NCI-H1092 (cell line): ENCODE measurements at regions not wholly inside any gene's neighbourhood (a gene's known extent, or its start where the extent isn't known, plus 50 kb on each side); places are given as distances from the start of the nearest gene placed in this dataset.
"Not testable (repeated sequence)": the region's sequence is repeated elsewhere in the genome, so short reads cannot be mapped to it uniquely, and the experiment has no call there.

Experiments
- DNase-seq: peaks from one replicate; lab custom pipeline; 2025; lab: John Stamatoyannopoulos, UW

GRCh38 chr10:65350611-65351010 lies 1575.2 kb upstream of the LRRTM3 start:
- no peak for DNase-seq

- no peak for DNase-seq
These were observed 1570.6 kb upstream of the LRRTM3 start for GRCh38 chr10:65355141-65355680.

GRCh38 chr10:65358565-65358964 lies 1567.3 kb upstream of the LRRTM3 start:
- no peak for DNase-seq

DNA sequence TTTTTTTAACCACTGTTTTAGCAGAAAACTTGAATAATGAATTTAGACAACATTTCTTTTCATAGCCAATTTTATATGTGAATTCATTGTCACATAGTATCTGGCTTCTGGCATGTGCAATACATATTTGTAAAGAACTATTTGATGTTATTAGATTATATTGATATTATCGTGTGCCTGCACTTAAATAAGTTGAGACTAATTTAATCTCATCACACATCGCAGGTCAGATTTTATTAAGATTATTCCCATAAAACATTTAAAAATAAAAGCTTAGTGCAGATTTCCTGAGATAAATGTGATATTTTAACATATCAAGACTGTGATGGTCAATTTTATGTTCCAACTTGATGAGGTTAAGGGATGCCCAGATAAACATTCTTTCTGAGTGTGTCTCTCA lies 1565.3 kb upstream of the LRRTM3 start:
- DNase-seq, result no peak

DNA sequence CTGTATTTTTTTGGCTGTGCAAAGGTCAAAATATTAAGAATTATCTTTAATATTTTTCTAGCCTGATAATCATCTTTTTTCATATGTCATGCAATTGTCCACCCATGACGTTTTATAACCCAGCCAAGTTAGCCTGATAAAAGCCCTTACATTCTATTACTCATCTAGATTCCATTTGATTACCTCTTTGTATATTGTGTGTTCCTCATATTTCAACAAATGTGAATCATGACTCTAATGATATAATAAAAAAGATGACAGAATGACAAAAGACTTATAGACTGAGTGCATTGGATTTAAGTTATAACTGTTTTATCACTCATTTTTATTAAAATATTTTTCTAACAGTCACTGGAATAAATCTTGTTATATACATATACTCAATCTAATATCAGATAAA lies 1560.0 kb upstream of the LRRTM3 start:
- no peak for DNase-seq

DNA sequence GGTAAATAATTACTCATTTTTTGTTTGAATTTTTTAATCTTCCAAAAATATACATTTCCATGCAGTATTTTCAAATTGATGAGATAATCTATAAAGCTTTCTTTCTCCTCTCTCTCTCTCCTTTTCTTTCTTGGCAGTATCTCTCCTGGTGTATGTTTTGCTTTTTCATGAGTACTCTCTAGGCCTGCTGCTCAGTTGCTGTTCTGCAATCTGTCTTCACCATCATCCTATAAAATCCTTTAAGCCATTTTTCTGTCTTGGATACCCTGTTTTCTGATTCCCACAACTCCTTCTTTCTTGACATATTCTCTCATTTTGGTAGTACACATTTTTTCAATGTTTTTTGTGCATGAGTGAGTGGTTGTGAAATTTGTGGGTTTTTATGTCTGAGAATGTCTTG lies 1558.1 kb upstream of the LRRTM3 start:
- no peak for DNase-seq

DNA sequence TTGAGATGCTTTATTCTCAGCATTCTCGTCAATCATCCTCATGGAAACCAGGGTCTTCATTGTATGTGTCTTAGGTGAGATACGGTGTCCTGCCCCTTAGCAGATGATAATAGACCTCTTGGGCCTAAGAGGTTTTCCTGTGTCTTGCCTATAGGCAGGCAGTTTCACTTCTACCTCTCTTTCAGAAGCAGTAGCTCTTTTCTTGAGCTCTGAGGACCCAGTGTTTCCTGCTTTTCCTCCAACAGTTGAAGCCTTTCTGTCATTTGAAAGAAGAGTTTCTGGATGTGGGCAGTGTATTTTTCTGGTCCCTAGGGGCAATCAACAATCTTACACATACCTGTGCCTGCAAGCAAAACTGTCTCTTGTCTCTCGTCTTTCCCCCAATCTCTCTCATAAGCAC lies 1550.3 kb upstream of the LRRTM3 start:
- no peak for DNase-seq

- DNase-seq, result no peak
These were observed 1548.1 kb upstream of the LRRTM3 start for GRCh38 chr10:65377687-65378086.

DNA sequence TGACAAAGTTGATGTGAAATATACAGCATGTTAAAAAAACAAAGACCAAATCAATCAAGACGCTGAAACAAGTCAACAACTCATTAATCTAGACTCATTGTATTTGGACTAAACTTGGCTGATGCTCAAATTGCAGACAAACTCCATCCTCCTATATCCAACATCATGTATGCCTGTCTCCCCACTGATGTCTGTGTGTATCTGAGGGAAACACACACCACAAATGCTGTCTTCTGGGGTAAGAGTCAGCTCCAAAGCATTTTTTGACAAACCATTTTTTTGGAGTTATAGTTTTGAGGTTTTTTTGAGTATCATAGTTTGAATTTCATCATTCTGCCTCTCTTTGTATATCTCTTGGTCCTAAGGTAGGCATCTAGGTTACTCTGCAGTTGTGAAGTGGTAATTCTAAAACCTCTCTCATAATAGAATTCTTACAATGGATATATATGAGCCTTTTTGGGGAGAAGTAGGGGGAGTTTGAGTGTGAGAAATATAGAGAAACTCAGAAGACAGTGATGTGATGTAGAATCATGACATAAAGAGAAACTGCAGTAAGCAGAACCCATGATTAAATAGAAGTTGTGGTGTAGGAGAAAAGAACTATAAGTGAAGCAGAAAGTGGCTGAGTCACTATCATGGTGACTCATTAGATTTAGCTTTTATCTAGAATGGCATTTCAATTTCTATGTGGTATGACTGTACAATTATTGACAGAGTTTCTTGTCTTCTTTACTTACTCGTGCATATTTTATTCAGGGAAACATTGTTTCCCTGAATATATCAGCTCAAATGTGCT lies 1531.1 kb upstream of the LRRTM3 start:
- no peak for DNase-seq

- no peak for DNase-seq
These were observed 1530.2 kb upstream of the LRRTM3 start for GRCh38 chr10:65395631-65396030.

- no peak for DNase-seq
These were observed 1528.8 kb upstream of the LRRTM3 start for GRCh38 chr10:65396997-65397396.

GRCh38 chr10:65408401-65408800 lies 1517.4 kb upstream of the LRRTM3 start:
- no peak for DNase-seq

GRCh38 chr10:65413001-65413400 lies 1512.8 kb upstream of the LRRTM3 start:
- no peak for DNase-seq

DNA sequence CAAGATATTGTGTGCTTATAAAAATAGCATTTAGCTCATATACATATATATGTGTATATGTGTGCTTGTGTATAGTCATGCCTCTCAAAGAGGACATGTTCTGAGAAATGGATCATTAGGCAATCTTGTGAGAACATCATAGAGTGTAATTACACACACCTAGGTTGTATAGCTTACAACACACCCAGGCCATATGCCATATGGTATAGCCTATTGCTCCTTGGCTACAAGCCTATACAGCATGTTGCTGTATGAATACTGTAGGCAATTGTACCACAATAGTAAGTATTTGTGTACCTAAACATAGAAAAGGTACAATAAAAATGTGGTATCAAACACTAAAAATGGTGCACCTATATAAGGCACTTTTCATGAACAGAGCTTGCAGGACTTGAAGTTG lies 1510.5 kb upstream of the LRRTM3 start:
- DNase-seq, result no peak

GRCh38 chr10:65416094-65416493 lies 1509.7 kb upstream of the LRRTM3 start:
- no peak for DNase-seq

- no peak for DNase-seq
These were observed 1506.2 kb upstream of the LRRTM3 start for GRCh38 chr10:65419629-65420028.

DNA sequence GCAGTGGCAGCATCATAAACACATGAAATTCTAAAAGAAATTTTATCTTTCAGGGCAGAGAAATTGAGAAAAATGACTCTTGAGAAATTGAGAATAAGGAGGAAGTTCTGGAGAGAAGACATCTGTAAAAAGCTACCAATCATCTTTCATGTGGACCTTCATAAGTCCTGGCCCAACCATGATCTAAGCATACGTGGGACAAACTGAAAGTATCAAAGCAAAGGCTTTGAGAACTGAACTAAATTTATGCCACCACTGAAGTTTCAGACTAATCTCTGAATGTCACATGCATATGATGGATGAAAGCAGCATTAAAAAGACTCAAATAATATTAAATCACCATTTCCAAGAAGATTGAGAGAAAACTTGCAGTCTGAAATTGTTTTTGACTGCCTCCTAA lies 1502.8 kb upstream of the LRRTM3 start:
- DNase-seq, result no peak

DNA sequence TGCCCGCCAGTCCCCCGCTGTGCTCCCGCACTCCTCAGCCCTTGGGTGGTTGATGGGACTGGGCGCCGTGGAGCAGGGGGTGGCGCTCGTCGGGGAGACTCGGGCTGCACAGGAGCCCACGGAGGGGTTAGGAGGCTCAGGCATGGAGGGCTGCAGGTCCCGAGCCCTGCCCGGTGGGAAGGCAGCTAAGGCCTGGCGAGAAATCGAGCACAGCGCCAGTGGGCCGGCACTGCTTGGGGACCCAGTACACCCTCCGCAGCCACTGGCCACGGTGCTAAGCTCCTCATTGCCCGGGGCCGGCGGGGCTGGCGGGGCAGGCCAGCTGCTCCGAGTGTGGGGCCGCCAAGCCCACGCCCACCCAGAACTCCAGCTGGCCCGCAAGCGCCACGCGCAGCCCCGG lies 1496.5 kb upstream of the LRRTM3 start:
- DNase-seq, result not testable (repeated sequence)

GRCh38 chr10:65430979-65431378 lies 1494.9 kb upstream of the LRRTM3 start:
- no peak for DNase-seq

GRCh38 chr10:65470986-65471385 lies 1454.8 kb upstream of the LRRTM3 start:
- no peak for DNase-seq

GRCh38 chr10:65482848-65483247 lies 1443.0 kb upstream of the LRRTM3 start:
- DNase-seq, result no peak

GRCh38 chr10:65491799-65492198 lies 1434.0 kb upstream of the LRRTM3 start:
- no peak for DNase-seq

- DNase-seq, result no peak
These were observed 1429.3 kb upstream of the LRRTM3 start for GRCh38 chr10:65496541-65496940.

DNA sequence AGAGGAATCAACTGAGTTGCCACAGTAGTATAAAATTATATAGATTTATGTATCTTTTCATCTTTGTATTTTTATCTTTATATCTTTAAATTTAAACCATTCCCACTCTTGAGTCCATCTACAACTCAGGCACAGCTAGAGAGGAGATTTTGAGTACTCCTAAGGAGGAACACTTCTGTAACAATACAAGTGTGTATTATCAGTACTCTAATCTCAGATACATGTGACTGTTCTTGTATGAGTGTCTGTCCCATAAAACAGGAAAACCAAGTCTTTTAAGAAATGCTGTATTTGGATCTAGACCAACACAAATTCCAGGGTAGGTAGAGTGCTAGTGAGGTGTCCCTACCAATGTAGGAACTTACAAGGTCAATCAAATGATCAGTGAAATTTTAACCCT lies 1428.0 kb upstream of the LRRTM3 start:
- no peak for DNase-seq
